DLD1 (cell line): ENCODE measurements at regions not wholly inside any gene's neighbourhood (a gene's known extent, or its start where the extent isn't known, plus 50 kb on each side); places are given as distances from the start of the nearest gene placed in this dataset.

Experiments
- in situ Hi-C: cut with HindIII; loops from 2 replicates; pipeline ENCODE4 v1.10.0; 2017; ENCODE audit warnings: low sequenced_read_pairs

- in situ Hi-C loops, result no loop called here
Measured at GRCh38 chr5:168167338-168167737, 124.1 kb upstream of the WWC1 start.

- in situ Hi-C loops, result no loop called here
Measured at GRCh38 chr5:168168978-168169698, 122.3 kb upstream of the WWC1 start.

- in situ Hi-C loops, result no loop called here
Measured at GRCh38 chr5:168169791-168170190, 121.7 kb upstream of the WWC1 start.

GRCh38 chr5:168171901-168172759 lies 119.3 kb upstream of the WWC1 start:
- in situ Hi-C loops, result no loop called here

- in situ Hi-C loops, result no loop called here
Measured at GRCh38 chr5:168172760-168173223, 118.7 kb upstream of the WWC1 start.

GRCh38 chr5:168174376-168174775 lies 117.1 kb upstream of the WWC1 start:
- in situ Hi-C loops, result no loop called here

- in situ Hi-C loops, result no loop called here
Measured at GRCh38 chr5:168176251-168176650, 115.2 kb upstream of the WWC1 start.

- in situ Hi-C loops, result no loop called here
Measured at GRCh38 chr5:168176941-168177340, 114.5 kb upstream of the WWC1 start.

- in situ Hi-C loops, result no loop called here
Measured at GRCh38 chr5:168177831-168178450, 113.5 kb upstream of the WWC1 start.

- in situ Hi-C loops, result no loop called here
Measured at GRCh38 chr5:168179192-168179593, 112.3 kb upstream of the WWC1 start.

GRCh38 chr5:168182269-168182668 lies 109.2 kb upstream of the WWC1 start:
- in situ Hi-C loops, result no loop called here

GRCh38 chr5:168184103-168184502 lies 107.3 kb upstream of the WWC1 start:
- in situ Hi-C loops, result no loop called here

- in situ Hi-C loops, result no loop called here
Measured at GRCh38 chr5:168186289-168187074, 105.0 kb upstream of the WWC1 start.

- in situ Hi-C loops, result no loop called here
Measured at GRCh38 chr5:168187614-168188013, 103.8 kb upstream of the WWC1 start.

- in situ Hi-C loops, result no loop called here
Measured at GRCh38 chr5:168188182-168188581, 103.3 kb upstream of the WWC1 start.

- in situ Hi-C loops, result no loop called here
Measured at GRCh38 chr5:168192120-168192519, 99.3 kb upstream of the WWC1 start.

- in situ Hi-C loops, result no loop called here
Measured at GRCh38 chr5:168193493-168194250, 97.8 kb upstream of the WWC1 start.

- in situ Hi-C loops, result no loop called here
Measured at GRCh38 chr5:168195110-168195509, 96.3 kb upstream of the WWC1 start.

- in situ Hi-C loops, result no loop called here
Measured at GRCh38 chr5:168198359-168198758, 93.1 kb upstream of the WWC1 start.

GRCh38 chr5:168202996-168203395 lies 88.4 kb upstream of the WWC1 start:
- in situ Hi-C loops, result no loop called here
